Mesendoderm (in vitro differentiated cells): ENCODE measurements at regions not wholly inside any gene's neighbourhood (a gene's known extent, or its start where the extent isn't known, plus 50 kb on each side); places are given as distances from the start of the nearest gene placed in this dataset.

ENCODE experiments used
- DNase-seq: peaks from one replicate; pipeline ENCODE4 v3.0.0; 2013
- H2AK5ac ChIP-seq: 2 replicates; pipeline ENCODE4 v1.6.1; 2013; ENCODE audit warnings: low read length, inconsistent platforms
- H2BK120ac ChIP-seq: 2 replicates; pipeline ENCODE4 v1.6.1; 2013; ENCODE audit warnings: low read depth, mild to moderate bottlenecking, low read length, moderate library complexity, mixed read lengths
- H2BK15ac ChIP-seq: replicated peaks from 2 replicates; pipeline ENCODE4 v1.6.1; 2013; ENCODE audit warnings: low read depth, mild to moderate bottlenecking, moderate library complexity
- H2BK5ac ChIP-seq: 2 replicates; pipeline ENCODE4 v1.6.1; 2013; ENCODE audit warnings: low read length, inconsistent platforms
- H3K18ac ChIP-seq: 2 replicates; pipeline ENCODE4 v1.6.1; 2013; ENCODE audit warnings: mild to moderate bottlenecking, low read length, mixed read lengths
- H3K23ac ChIP-seq: one replicate; pipeline ENCODE4 v1.6.1; 2013; ENCODE audit warnings: low read length
- H3K27ac ChIP-seq: 2 replicates; pipeline ENCODE4 v1.5.1; 2013; ENCODE audit warnings: low read depth, mild to moderate bottlenecking, inconsistent platforms, low read length, moderate library complexity
- H3K27me3 ChIP-seq: 2 replicates; pipeline ENCODE4 v1.6.1; 2013; ENCODE audit warnings: low read length, control low read depth, mild to moderate bottlenecking, inconsistent platforms; ENCODE audit not compliant: insufficient read depth, poor library complexity
- H3K36me3 ChIP-seq: 2 replicates; pipeline ENCODE4 v1.6.1; 2013; ENCODE audit warnings: low read length, inconsistent platforms; ENCODE audit not compliant: control insufficient read depth, insufficient read depth
- H3K4ac ChIP-seq: one replicate; pipeline ENCODE4 v1.6.1; 2013; ENCODE audit warnings: low read depth, mild to moderate bottlenecking, low read length, moderate library complexity
- H3K4me1 ChIP-seq: 2 replicates; pipeline ENCODE4 v1.6.1; 2013; ENCODE audit warnings: low read depth, low read length, inconsistent platforms; ENCODE audit not compliant: control insufficient read depth
- H3K4me2 ChIP-seq: 2 replicates; pipeline ENCODE4 v1.6.1; 2013; ENCODE audit warnings: low read length
- H3K4me3 ChIP-seq: 2 replicates; pipeline ENCODE4 v1.5.1; 2013; ENCODE audit warnings: mild to moderate bottlenecking, low read length
- H3K56ac ChIP-seq: one replicate; pipeline ENCODE4 v1.6.1; 2013; ENCODE audit warnings: low read length
- H3K79me1 ChIP-seq: 2 replicates; pipeline ENCODE4 v1.6.1; 2013; ENCODE audit warnings: low read length, inconsistent platforms
- H3K79me2 ChIP-seq: 2 replicates; pipeline ENCODE4 v1.6.1; 2013; ENCODE audit warnings: mild to moderate bottlenecking, low read length; ENCODE audit not compliant: control insufficient read depth, insufficient read depth
- H3K9ac ChIP-seq: 2 replicates; pipeline ENCODE4 v1.6.1; 2013; ENCODE audit warnings: low read length, inconsistent platforms
- H4K5ac ChIP-seq: one replicate; pipeline ENCODE4 v1.6.1; 2013; ENCODE audit warnings: low read length
- H4K8ac ChIP-seq: one replicate; pipeline ENCODE4 v1.6.1; 2013; ENCODE audit warnings: low read depth, mild to moderate bottlenecking, control low read depth, low read length, moderate library complexity
- WGBS: extraction: QIAGEN DNeasy Blood & Tissue Kit; methylation state at CpG from one replicate; pipeline ENCODE4 v1.1.7; 2013; ENCODE audit warnings: low lambda C conversion rate, missing lambda C conversion rate; ENCODE audit not compliant: insufficient coverage; ENCODE audit errors: extremely low coverage; 5-methylcytosine and 5-hydroxymethylcytosine counted together

DNA sequence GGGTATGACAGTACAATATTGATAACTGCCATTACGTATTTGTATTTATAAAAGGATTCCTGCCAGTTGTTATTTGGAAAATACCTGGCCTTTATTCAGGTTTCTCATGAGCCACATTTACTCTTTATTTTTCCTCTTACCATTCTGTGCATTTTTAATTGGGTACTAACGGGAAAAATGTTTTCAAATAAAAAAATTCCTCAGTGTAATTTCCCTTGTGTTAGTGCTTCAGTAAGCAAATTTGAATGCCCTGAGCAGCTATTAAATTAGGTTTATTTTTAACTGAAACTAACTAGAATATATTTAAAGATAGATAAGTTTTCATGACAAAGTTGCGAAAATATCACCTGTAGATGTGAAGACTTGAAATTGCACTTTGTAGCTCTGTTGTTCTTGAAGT is 146.0 kb downstream of the PTCHD4 start:
- H3K23ac ChIP-seq: no peak overlapping the region
- no peak overlapping the region for H3K4me3 ChIP-seq
- H3K18ac ChIP-seq: no peak overlapping the region
- no peaks in the 10 kb centered on the region for H3K4me1 ChIP-seq
- no peak overlapping the region for H2BK120ac ChIP-seq
- H3K27me3 ChIP-seq: no peaks in the 10 kb centered on the region
- H3K4me2 ChIP-seq: no peak overlapping the region
- no peaks in the 10 kb centered on the region for H3K79me2 ChIP-seq
- no peak for DNase-seq
- H3K27ac ChIP-seq: no peak overlapping the region
- H2BK5ac ChIP-seq: no peak overlapping the region
- H2BK15ac ChIP-seq: no peak overlapping the region
- H3K79me1 ChIP-seq: no peaks in the 10 kb centered on the region
- no peak overlapping the region for H2AK5ac ChIP-seq
- no peak overlapping the region for H3K9ac ChIP-seq
- no CpG with 5 or more reads among the region's 3 CpGs for WGBS
- no peak overlapping the region for H3K56ac ChIP-seq
- no peak overlapping the region for H4K8ac ChIP-seq
- no peak overlapping the region for H3K4ac ChIP-seq
- H3K36me3 ChIP-seq: no peaks in the 10 kb centered on the region
- no peak overlapping the region for H4K5ac ChIP-seq

DNA sequence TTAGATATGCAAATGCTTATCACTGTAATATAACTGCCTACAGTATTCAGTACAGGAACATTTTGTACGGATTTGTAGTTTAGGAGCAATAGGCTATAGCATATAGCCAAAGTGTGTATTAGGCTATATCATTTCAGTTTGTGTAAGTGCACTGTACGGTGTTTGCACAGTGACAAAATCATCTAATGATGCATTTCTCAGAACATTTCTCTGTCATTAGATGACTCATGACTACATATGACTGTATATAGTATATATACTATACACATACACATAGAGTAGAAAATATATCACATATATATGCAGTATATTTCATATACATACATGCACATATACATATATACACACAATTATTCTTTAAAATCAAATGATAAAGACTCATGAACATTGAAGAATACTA is 158.4 kb downstream of the PTCHD4 start:
- no peak for DNase-seq
- Histone ChIP-seq H3K27me3 (no peaks in the 10 kb centered on the region), H3K23ac (no peak overlapping the region), H2BK5ac (no peak overlapping the region), H3K4ac (no peak overlapping the region), H2BK120ac (no peak overlapping the region), H3K4me1 (no peaks in the 10 kb centered on the region), H4K5ac (no peak overlapping the region), H3K56ac (no peak overlapping the region), H4K8ac (no peak overlapping the region), H3K79me2 (no peaks in the 10 kb centered on the region), H3K79me1 (no peaks in the 10 kb centered on the region), H3K9ac (no peak overlapping the region), H3K4me2 (no peak overlapping the region), H3K18ac (no peak overlapping the region), H3K27ac (no peak overlapping the region), H2AK5ac (no peak overlapping the region), H2BK15ac (no peak overlapping the region), H3K36me3 (no peaks in the 10 kb centered on the region), H3K4me3 (no peak overlapping the region)
- WGBS: no CpG with 5 or more reads among the region's 2 CpGs

GRCh38 chr6:47944846-47945245 is 163.0 kb downstream of the OPN5 start:
- no peak for DNase-seq
- H3K27ac ChIP-seq: no peak overlapping the region
- no peak overlapping the region for H2BK5ac ChIP-seq
- H2BK15ac ChIP-seq: no peak overlapping the region
- H3K56ac ChIP-seq: no peak overlapping the region
- H3K36me3 ChIP-seq: no peaks in the 10 kb centered on the region
- no peak overlapping the region for H3K4me2 ChIP-seq
- no peak overlapping the region for H3K4ac ChIP-seq
- H3K27me3 ChIP-seq: no peaks in the 10 kb centered on the region
- no peak overlapping the region for H3K18ac ChIP-seq
- no peaks in the 10 kb centered on the region for H3K79me1 ChIP-seq
- H3K23ac ChIP-seq: no peak overlapping the region
- no peak overlapping the region for H3K4me3 ChIP-seq
- no CpG with 5 or more reads among the region's 4 CpGs for WGBS
- H4K5ac ChIP-seq: no peak overlapping the region
- no peaks in the 10 kb centered on the region for H3K4me1 ChIP-seq
- no peaks in the 10 kb centered on the region for H3K79me2 ChIP-seq
- no peak overlapping the region for H3K9ac ChIP-seq
- no peak overlapping the region for H2BK120ac ChIP-seq
- H4K8ac ChIP-seq: no peak overlapping the region
- H2AK5ac ChIP-seq: no peak overlapping the region

- Histone ChIP-seq H4K8ac (no peak overlapping the region), H3K27me3 (no peaks in the 10 kb centered on the region), H3K4me1 (no peaks in the 10 kb centered on the region), H3K79me1 (no peaks in the 10 kb centered on the region), H3K23ac (no peak overlapping the region), H2BK15ac (no peak overlapping the region), H4K5ac (no peak overlapping the region), H2BK120ac (no peak overlapping the region), H3K9ac (no peak overlapping the region), H3K79me2 (no peaks in the 10 kb centered on the region), H3K4me2 (no peak overlapping the region), H3K27ac (no peak overlapping the region), H3K18ac (no peak overlapping the region), H3K4ac (no peak overlapping the region), H2BK5ac (no peak overlapping the region), H3K56ac (no peak overlapping the region), H2AK5ac (no peak overlapping the region), H3K4me3 (no peak overlapping the region), H3K36me3 (no peaks in the 10 kb centered on the region)
- peak; percentile 11 for DNase-seq
- no CpG with 5 or more reads among the region's 2 CpGs for WGBS
These were observed 156.6 kb downstream of the OPN5 start for GRCh38 chr6:47938405-47938804.

DNA sequence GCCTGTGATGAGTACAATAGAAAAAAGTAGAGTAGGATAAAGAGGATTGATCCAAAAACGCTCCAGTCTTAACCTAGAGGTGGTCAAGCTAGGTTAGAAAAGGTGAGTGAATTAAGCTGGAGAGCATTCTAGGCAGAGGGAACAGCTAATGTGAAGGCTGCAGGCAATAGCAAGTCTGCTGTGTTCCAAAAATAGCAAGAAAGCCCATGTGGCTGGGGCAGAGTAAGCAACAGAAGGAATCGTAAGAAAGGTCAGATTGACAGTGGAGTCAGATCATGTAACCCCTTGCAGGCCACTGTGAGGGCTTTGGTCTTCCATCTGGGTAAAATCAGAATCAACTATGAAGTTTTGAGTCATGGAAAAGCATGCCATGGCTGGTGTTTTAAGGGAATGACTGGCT is 155.0 kb downstream of the OPN5 start:
- no peak overlapping the region for H2BK120ac ChIP-seq
- no peak overlapping the region for H2BK15ac ChIP-seq
- H3K27me3 ChIP-seq: no peaks in the 10 kb centered on the region
- no peak overlapping the region for H2BK5ac ChIP-seq
- H3K23ac ChIP-seq: no peak overlapping the region
- H3K79me2 ChIP-seq: no peaks in the 10 kb centered on the region
- no peaks in the 10 kb centered on the region for H3K79me1 ChIP-seq
- H3K4me2 ChIP-seq: no peak overlapping the region
- H3K4ac ChIP-seq: no peak overlapping the region
- H3K18ac ChIP-seq: no peak overlapping the region
- no peaks in the 10 kb centered on the region for H3K4me1 ChIP-seq
- no peak overlapping the region for H3K9ac ChIP-seq
- no peak overlapping the region for H4K5ac ChIP-seq
- no peak overlapping the region for H4K8ac ChIP-seq
- H3K36me3 ChIP-seq: no peaks in the 10 kb centered on the region
- no peak overlapping the region for H3K27ac ChIP-seq
- WGBS: no CpG with 5 or more reads among the region's 2 CpGs
- no peak overlapping the region for H3K56ac ChIP-seq
- H3K4me3 ChIP-seq: no peak overlapping the region
- DNase-seq: no peak
- no peak overlapping the region for H2AK5ac ChIP-seq

DNA sequence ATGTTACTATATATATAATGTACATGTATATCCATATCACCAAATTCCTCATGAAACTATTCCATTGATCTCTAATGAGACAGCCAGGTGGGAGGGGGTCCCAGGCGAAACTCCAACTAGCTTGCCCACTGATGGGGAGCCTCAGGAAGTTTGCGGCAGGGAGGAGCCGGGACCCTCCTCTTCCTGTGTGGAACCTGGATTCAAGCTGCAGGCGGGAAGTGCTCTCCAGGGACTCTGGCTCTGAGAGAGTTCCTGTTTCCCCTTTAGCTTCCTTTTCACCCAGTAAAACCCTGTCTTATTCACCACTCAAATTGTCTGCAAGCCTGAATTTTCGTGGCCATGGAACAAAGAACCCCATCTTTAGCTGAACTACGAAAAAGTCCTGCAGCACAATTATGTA is 152.2 kb downstream of the OPN5 start:
- no peak overlapping the region for H4K8ac ChIP-seq
- H3K4me3 ChIP-seq: no peak overlapping the region
- no peak overlapping the region for H3K27ac ChIP-seq
- no peaks in the 10 kb centered on the region for H3K79me2 ChIP-seq
- H2AK5ac ChIP-seq: no peak overlapping the region
- H3K4me1 ChIP-seq: no peaks in the 10 kb centered on the region
- no peak overlapping the region for H3K23ac ChIP-seq
- H2BK5ac ChIP-seq: no peak overlapping the region
- H3K56ac ChIP-seq: no peak overlapping the region
- no peaks in the 10 kb centered on the region for H3K36me3 ChIP-seq
- H3K27me3 ChIP-seq: no peaks in the 10 kb centered on the region
- H3K79me1 ChIP-seq: no peaks in the 10 kb centered on the region
- H3K18ac ChIP-seq: no peak overlapping the region
- H2BK15ac ChIP-seq: no peak overlapping the region
- DNase-seq: peak; percentile 6
- no peak overlapping the region for H3K4ac ChIP-seq
- no peak overlapping the region for H3K4me2 ChIP-seq
- H2BK120ac ChIP-seq: no peak overlapping the region
- no peak overlapping the region for H3K9ac ChIP-seq
- H4K5ac ChIP-seq: no peak overlapping the region
- WGBS: no CpG with 5 or more reads among the region's 6 CpGs
